Skeletal muscle satellite cell (primary cell): ENCODE measurements at regions not wholly inside any gene's neighbourhood (a gene's known extent, or its start where the extent isn't known, plus 50 kb on each side); places are given as distances from the start of the nearest gene placed in this dataset.
A peak's percentile ranks its signal among the peaks of the same experiment; 100 is the strongest.

Source experiments
- H3K27me3 ChIP-seq: 2 replicates; pipeline ENCODE4 v1.7.0; 2013; ENCODE audit warnings: low read length; ENCODE audit not compliant: control insufficient read depth, insufficient read depth
- H3K36me3 ChIP-seq: 2 replicates; pipeline ENCODE4 v1.7.0; 2013; ENCODE audit warnings: mild to moderate bottlenecking, control low read depth, low read length; ENCODE audit not compliant: insufficient read depth
- H3K4me1 ChIP-seq: 2 replicates; pipeline ENCODE4 v1.7.0; 2013; ENCODE audit warnings: low read length; ENCODE audit not compliant: control insufficient read depth, insufficient read depth
- H3K4me2 ChIP-seq: 2 replicates; pipeline ENCODE4 v1.7.0; 2013; ENCODE audit warnings: mild to moderate bottlenecking, low read length
- H3K4me3 ChIP-seq: 2 replicates; pipeline ENCODE4 v1.7.0; 2013; ENCODE audit warnings: low read length
- H3K9ac ChIP-seq: 2 replicates; pipeline ENCODE4 v1.7.0; 2013; ENCODE audit warnings: mild to moderate bottlenecking, low read depth, low read length, moderate library complexity
- H3K9me3 ChIP-seq: replicated peaks from 2 replicates; pipeline ENCODE4 v1.7.0; 2013; ENCODE audit warnings: mild to moderate bottlenecking, control low read depth, low read length

- no peak overlapping the region for H3K4me2 ChIP-seq
- no peaks in the 10 kb centered on the region for H3K27me3 ChIP-seq
- no peak overlapping the region for H3K4me3 ChIP-seq
- no peaks in the 10 kb centered on the region for H3K36me3 ChIP-seq
- H3K9ac ChIP-seq = no peak overlapping the region
- no peaks in the 10 kb centered on the region for H3K9me3 ChIP-seq
- no peaks in the 10 kb centered on the region for H3K4me1 ChIP-seq
Measured at GRCh38 chr3:150264561-150265279, 143.4 kb upstream of the TSC22D2 start.

- H3K4me1 ChIP-seq = no peaks in the 10 kb centered on the region
- no peaks in the 10 kb centered on the region for H3K27me3 ChIP-seq
- no peak overlapping the region for H3K9ac ChIP-seq
- no peaks in the 10 kb centered on the region for H3K36me3 ChIP-seq
- H3K9me3 ChIP-seq = no peaks in the 10 kb centered on the region
- no peak overlapping the region for H3K4me3 ChIP-seq
- H3K4me2 ChIP-seq = no peak overlapping the region
Measured at GRCh38 chr3:150261958-150262357, 146.1 kb upstream of the TSC22D2 start.

GRCh38 chr3:150261418-150261817, 146.7 kb upstream of the TSC22D2 start:
- no peak overlapping the region for H3K4me2 ChIP-seq
- no peak overlapping the region for H3K9ac ChIP-seq
- no peaks in the 10 kb centered on the region for H3K27me3 ChIP-seq
- H3K4me3 ChIP-seq = no peak overlapping the region
- no peaks in the 10 kb centered on the region for H3K4me1 ChIP-seq
- no peaks in the 10 kb centered on the region for H3K9me3 ChIP-seq
- H3K36me3 ChIP-seq = no peaks in the 10 kb centered on the region

GRCh38 chr3:150260398-150260710, 147.7 kb upstream of the TSC22D2 start:
- Histone ChIP-seq H3K36me3 (no peaks in the 10 kb centered on the region), H3K4me1 (no peaks in the 10 kb centered on the region), H3K27me3 (no peaks in the 10 kb centered on the region), H3K9ac (no peak overlapping the region), H3K9me3 (no peaks in the 10 kb centered on the region), H3K4me2 (no peak overlapping the region), H3K4me3 (no peak overlapping the region)

- Histone ChIP-seq H3K4me1 (no peaks in the 10 kb centered on the region), H3K4me3 (no peak overlapping the region), H3K9ac (no peak overlapping the region), H3K4me2 (no peak overlapping the region), H3K36me3 (no peaks in the 10 kb centered on the region), H3K9me3 (no peaks in the 10 kb centered on the region), H3K27me3 (no peaks in the 10 kb centered on the region)
Measured at GRCh38 chr3:150259526-150260397, 148.3 kb upstream of the TSC22D2 start.

- Histone ChIP-seq H3K4me2 (no peak overlapping the region), H3K9ac (no peak overlapping the region), H3K9me3 (no peaks in the 10 kb centered on the region), H3K4me1 (peaks cover 20% of the 10 kb centered on the region), H3K27me3 (no peaks in the 10 kb centered on the region), H3K36me3 (no peaks in the 10 kb centered on the region), H3K4me3 (no peak overlapping the region)
Measured at GRCh38 chr3:150256782-150257181, 151.3 kb upstream of the TSC22D2 start.

- no peaks in the 10 kb centered on the region for H3K9me3 ChIP-seq
- H3K4me1 ChIP-seq = peaks cover 24% of the 10 kb centered on the region
- H3K9ac ChIP-seq = no peak overlapping the region
- H3K27me3 ChIP-seq = no peaks in the 10 kb centered on the region
- H3K36me3 ChIP-seq = no peaks in the 10 kb centered on the region
- no peak overlapping the region for H3K4me2 ChIP-seq
- H3K4me3 ChIP-seq = no peak overlapping the region
Measured at GRCh38 chr3:150256318-150256717, 151.8 kb upstream of the TSC22D2 start.

- no peaks in the 10 kb centered on the region for H3K27me3 ChIP-seq
- H3K4me3 ChIP-seq = no peak overlapping the region
- H3K36me3 ChIP-seq = no peaks in the 10 kb centered on the region
- H3K9ac ChIP-seq = no peak overlapping the region
- H3K4me1 ChIP-seq = peaks cover 27% of the 10 kb centered on the region
- H3K4me2 ChIP-seq = no peak overlapping the region
- H3K9me3 ChIP-seq = no peaks in the 10 kb centered on the region
Measured at GRCh38 chr3:150255826-150256225, 152.3 kb upstream of the TSC22D2 start.

- no peaks in the 10 kb centered on the region for H3K9me3 ChIP-seq
- no peak overlapping the region for H3K4me2 ChIP-seq
- H3K9ac ChIP-seq = no peak overlapping the region
- no peak overlapping the region for H3K4me3 ChIP-seq
- peaks cover 29% of the 10 kb centered on the region for H3K4me1 ChIP-seq
- no peaks in the 10 kb centered on the region for H3K27me3 ChIP-seq
- no peaks in the 10 kb centered on the region for H3K36me3 ChIP-seq
Measured at GRCh38 chr3:150255413-150255812, 152.7 kb upstream of the TSC22D2 start.

GRCh38 chr3:150254309-150254708, 153.8 kb upstream of the TSC22D2 start:
- Histone ChIP-seq H3K9ac (no peak overlapping the region), H3K9me3 (no peaks in the 10 kb centered on the region), H3K36me3 (no peaks in the 10 kb centered on the region), H3K27me3 (no peaks in the 10 kb centered on the region), H3K4me3 (no peak overlapping the region), H3K4me2 (no peak overlapping the region), H3K4me1 (peaks cover 40% of the 10 kb centered on the region)

- Histone ChIP-seq H3K36me3 (no peaks in the 10 kb centered on the region), H3K27me3 (no peaks in the 10 kb centered on the region), H3K4me2 (no peak overlapping the region), H3K4me1 (peaks cover 47% of the 10 kb centered on the region), H3K9ac (no peak overlapping the region), H3K9me3 (no peaks in the 10 kb centered on the region), H3K4me3 (no peak overlapping the region)
Measured at GRCh38 chr3:150253622-150254021, 154.5 kb upstream of the TSC22D2 start.

GRCh38 chr3:150252462-150252861, 155.6 kb upstream of the TSC22D2 start:
- no peak overlapping the region for H3K4me2 ChIP-seq
- no peaks in the 10 kb centered on the region for H3K36me3 ChIP-seq

More at GRCh38 chr3:150252462-150252861, 155.6 kb upstream of the TSC22D2 start:
- peak overlapping the region; percentile 28 for H3K9ac ChIP-seq
- peaks cover 54% of the 10 kb centered on the region for H3K4me1 ChIP-seq
- no peaks in the 10 kb centered on the region for H3K9me3 ChIP-seq
- no peak overlapping the region for H3K4me3 ChIP-seq
- no peaks in the 10 kb centered on the region for H3K27me3 ChIP-seq
